GM21515 (cell line): ENCODE measurements at regions not wholly inside any gene's neighbourhood (a gene's known extent, or its start where the extent isn't known, plus 50 kb on each side); places are given as distances from the start of the nearest gene placed in this dataset.
"Not testable (repeated sequence)": the region's sequence is repeated elsewhere in the genome, so short reads cannot be mapped to it uniquely, and the experiment has no call there.

Source experiments
- ATAC-seq: cut with Tn5 transposase; IDR thresholded peaks from one replicate; pipeline ENCODE4 v1.9.1; 2021; ENCODE audit not compliant: unreplicated experiment

DNA sequence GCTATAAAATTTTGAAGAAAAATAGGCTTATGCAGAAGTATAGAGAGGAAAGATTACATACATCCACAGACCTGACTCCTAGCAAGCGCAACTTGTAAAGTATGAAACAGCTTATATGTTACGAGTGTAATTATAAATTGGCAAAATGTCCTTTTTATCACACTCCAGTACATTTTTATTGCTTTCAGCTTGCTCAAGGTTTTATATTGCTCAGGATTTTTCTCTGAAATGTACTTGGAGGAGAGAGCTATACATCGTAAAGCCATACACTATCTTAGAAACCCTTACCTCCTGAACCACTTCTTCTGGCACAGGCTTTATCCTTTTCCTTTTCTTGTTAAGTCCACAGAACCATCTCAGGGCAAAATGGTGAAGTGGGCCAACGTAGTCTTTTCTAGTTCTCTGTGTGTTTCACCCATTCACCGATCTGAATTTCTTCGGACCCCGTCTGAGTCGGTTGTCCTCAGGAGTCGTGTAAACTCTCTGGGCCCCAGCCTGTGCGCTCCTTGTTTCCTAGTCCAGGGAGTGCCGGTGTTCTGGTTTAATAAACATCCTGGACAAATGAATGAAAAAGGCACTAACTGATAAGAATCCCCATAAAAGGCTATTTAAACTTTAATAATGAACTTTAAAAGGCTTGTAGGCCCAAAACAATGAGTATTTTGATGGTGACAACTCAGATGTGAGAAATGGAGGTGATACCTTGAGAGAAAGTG lies 150.2 kb upstream of the SPATA31A3 start:
- not testable (repeated sequence) for ATAC-seq

DNA sequence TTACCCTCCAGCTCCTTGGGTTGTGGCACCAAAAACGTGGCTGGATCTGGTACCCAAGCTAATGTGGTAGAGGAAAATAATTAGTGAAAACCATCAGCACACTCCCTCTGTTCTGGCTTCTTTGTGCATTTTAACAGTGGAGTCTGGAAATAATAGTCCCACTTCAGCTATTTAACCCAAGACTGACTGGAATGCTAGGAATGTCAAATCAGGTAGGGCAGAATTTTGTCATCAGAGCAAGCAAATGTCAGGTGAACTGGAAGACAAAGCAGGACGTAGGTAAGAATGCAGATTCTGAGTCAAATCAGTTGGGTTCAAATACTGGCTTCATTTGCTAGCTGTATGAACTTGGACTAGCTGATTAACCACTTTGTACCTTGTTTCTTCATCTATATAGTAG lies 144.0 kb upstream of the SPATA31A3 start:
- ATAC-seq: not testable (repeated sequence)

DNA sequence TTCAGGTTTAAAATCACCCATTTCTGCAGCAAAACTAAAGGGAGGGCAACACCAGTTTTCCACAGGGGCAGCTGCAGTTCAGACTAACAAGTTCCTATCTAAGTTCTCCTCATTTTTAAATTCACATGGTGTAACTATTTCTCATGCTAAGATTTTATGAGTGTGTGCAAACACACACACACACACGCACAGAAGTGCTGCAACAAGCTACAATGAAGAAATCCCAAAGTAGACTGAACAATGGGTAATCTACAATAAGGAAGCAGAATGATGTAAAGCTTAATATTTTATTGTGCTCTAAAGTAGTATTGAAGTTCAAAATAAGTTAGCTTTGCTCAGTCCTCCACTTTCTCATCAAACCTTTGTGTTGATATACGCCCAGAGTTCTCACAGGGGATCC lies 140.8 kb upstream of the SPATA31A3 start:
- not testable (repeated sequence) for ATAC-seq

DNA sequence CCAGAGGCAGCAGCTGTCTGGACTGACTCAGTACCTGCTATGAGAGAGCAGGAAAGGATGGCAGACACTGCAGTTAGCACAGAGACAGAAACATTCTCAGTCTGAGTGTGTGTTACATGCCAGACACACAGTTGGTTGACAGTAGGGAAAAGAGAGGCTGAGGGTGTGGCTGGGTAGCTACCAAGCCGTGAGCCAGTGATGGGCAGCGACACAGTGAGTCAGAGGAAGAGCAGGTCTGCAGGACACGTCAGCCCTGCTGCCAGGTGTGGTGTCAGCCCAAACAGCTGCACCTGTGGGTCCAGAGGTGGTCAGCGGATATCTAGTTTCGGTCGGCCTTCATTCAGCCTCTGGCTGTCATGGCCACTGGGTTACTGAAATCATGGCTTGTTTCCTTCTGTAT lies 124.4 kb upstream of the SPATA31A3 start:
- ATAC-seq: not testable (repeated sequence)

DNA sequence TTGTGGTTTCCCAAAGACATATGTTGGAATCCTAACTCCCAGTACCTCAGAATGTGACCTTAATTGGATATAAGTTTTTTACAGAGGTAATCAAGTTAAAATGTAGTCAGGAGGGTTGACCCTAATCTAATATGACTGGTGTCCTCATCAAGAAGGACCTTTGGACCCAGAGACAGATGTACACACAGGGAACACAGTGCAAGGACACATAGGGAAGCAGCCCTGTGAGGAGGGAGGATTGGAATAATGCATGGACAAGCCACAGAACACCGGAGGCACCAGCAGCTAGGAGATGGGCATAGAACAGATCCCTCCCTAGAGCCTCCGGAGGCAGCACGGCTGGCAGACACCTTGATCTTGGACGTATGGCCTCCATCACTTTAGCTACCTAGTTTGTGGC lies 119.8 kb upstream of the SPATA31A3 start:
- ATAC-seq: not testable (repeated sequence)

DNA sequence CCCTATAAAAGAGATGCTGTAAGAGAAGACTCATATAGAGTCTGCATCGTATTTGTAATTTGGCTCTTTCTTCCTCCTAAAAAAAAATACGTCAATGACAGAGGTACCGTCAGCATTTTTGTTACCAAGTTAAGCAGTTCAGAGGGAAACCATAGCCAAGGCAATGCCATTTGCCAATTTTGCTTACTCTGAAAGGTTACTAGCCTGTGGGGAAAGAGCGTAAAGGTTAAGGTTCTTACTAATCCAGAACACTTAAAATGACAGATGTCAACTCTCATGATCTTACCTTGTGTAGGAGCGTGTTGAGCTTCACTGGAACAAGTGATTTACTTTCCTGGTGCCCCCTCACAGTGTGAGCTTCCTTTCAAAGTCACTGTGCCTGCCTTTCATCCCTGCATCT lies 119.4 kb upstream of the SPATA31A3 start:
- ATAC-seq: not testable (repeated sequence)

DNA sequence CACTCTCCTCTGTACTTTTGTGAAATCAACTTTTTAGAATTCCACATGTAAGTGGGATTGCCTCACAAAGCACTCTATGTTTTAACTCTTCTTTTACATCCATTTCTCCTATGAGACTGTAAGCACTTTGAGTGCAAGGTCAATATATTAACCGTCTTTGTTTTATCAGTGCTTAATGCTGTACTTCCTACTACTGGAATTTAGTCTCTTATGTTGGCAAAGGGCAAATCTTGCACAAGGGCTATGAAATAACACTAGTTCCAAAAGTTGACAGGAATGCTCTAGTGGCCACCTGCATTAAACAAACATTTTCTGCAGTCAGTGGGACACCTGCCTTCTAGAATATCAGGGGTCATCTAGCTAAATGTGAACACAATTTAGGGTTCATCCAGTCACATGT lies 117.5 kb upstream of the SPATA31A3 start:
- not testable (repeated sequence) for ATAC-seq

DNA sequence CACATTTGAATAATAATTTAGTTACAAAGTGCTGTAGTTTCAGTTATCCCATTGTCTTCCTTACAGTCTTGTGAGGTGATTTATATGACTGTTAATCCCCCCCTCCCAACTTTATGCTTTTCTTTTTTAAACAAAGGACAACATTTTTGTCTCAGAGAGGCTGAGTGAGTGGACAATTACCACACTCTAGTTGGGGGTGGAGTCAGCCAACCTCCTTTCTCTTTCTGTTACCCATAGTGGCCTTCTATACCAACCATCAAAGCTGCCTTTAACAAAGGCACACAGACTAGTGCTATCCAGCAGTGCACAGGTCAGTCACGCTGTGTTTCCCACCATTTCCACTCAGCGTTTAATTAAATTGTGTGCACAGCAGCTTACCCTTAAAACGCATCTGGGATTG lies 114.3 kb upstream of the SPATA31A3 start:
- not testable (repeated sequence) for ATAC-seq

DNA sequence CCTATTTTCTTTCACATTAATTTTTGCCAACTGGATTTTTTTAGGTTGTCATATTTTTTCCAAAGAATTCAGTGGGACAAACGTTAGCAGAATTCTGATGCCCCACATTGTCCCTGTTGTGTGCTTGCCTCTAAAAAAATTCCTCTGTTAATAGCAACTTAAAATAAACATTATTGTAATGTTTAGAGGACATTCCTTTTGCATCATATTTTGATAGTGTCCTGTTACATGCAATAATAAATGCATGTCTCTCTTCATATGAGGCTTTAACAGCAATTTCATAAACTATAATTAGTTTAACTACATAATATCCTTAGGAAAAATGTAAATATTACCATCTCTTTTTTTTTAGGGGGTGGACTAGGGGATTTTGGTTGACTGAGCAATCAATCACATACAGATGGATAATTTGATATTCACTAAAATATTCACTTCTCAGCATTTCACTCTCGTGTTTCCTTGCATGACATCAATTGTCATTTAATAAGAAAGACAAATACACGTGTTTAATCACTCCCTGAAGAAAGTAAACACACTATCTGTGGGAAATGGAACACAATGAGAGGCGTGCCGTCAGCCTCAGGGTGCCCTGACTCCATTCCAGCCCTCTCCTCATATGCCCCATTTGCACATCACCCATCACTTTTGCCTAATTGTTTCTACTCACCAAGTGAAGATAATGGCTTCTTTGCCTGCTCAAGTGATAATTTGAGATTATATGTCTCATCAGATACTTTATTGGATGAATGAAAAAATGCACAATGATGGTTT lies 110.3 kb upstream of the SPATA31A3 start:
- ATAC-seq: not testable (repeated sequence)

DNA sequence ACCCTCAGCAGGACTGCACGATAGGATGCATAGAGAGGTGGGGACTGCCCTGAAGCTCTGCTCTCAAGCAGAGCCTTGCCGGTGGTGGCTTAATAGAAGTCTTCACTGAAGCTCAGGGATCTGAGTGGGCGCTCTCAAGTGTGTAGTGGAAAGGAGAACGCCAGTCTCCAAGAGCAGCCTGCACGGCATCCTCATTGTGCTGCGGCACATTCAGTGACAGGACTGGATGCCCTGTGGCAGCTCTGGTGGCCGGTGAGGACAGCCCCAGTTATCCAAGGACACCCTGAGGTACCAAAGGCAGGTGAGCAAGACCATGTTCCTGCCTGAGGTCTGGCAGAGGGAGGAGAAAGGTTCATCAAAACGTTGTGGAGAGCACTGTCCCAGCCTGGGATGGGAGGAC lies 98.8 kb upstream of the SPATA31A3 start:
- not testable (repeated sequence) for ATAC-seq

DNA sequence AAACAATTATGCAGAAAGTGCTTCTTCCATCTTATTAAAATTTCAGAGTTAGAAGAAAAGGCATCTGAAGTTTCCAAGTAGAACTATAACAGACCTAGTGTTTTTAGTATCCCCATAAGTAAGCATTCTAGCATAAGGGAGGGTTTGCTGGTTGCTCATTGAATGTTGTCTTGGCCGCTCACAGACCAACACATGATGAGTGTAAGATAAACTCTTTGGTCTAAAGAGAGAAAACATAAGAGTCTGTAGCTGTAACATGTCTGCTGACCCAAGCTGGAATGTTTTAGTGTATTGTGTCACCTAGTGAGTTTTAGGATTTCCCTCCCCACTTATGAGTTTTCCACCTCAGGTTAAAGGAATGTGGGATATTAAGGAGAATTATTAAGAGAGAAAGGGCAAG lies 94.5 kb upstream of the SPATA31A3 start:
- not testable (repeated sequence) for ATAC-seq

DNA sequence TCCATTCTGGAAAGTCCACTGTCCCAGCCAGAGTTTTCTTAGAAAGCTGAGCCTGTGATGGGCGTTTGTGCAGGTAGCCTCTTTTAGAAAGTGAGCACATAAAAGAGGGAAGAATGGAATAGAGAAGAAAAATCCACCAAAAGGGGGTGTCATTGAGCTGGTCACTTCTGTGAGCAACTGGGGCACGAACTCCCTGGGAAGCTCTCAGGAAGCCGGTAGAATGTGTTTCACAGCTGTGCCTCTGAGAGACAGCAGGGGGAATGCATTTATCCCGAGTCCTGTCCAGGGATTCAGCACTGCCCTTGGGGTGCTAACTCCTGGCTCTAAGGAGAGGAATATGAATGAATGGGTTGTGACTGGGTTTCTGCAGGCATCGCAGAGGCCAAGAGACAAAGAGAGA lies 73.8 kb upstream of the SPATA31A3 start:
- ATAC-seq: not testable (repeated sequence)

DNA sequence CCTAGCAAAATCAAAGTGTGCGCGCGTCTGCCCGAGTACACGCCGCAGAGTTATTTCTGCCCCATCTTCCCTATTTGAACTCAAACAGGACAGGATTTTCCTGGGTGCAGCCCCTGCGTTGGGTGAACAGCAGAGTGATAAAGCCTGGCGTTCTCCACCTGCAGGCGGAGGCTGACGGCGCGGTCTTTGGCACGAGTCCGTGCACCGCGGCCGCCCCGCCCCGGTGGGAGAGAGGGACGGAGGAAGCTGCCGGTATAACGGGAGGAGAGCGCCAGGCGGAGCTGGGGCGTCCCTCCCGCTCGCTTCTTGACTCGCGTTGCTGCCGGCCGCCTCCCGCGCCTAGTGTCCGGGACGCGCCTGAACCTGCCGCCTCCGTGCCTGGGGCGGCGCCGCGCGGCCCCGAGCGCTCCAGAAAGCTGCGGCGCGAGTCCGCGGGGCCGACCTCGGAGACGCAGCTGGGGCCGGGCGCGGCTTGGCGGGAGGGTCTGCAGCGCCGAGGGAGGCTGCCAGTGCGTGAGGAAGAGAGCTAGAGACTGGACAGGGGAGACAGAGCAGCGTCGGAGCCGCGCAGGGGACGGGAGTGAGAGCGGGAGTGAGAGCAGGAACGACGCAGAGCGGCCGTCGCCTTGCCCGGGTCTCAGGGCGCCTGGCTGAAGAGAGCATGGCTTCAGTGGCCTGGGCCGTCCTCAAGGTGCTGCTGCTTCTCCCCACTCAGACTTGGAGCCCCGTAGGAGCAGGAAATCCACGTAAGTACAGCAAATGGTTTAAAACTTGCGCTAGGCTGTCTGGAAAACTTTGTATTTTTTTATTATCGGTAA lies 66.8 kb upstream of the SPATA31A3 start:
- not testable (repeated sequence) for ATAC-seq
